HPDE6-E6E7 (cell line): ENCODE measurements at regions not wholly inside any gene's neighbourhood (a gene's known extent, or its start where the extent isn't known, plus 50 kb on each side); places are given as distances from the start of the nearest gene placed in this dataset.

ENCODE experiments used
- DNase-seq: peaks from one replicate; pipeline ENCODE4 v3.0.0; 2011; ENCODE audit warnings: missing footprints; ENCODE audit errors: extremely low spot score

GRCh38 chr6:67411036-67411435 lies 1224.0 kb upstream of the ADGRB3 start:
- DNase-seq, result no peak

GRCh38 chr6:67394254-67394653 lies 1240.8 kb upstream of the ADGRB3 start:
- DNase-seq, result no peak

GRCh38 chr6:67393356-67393755 lies 1241.7 kb upstream of the ADGRB3 start:
- DNase-seq, result no peak

- no peak for DNase-seq
Measured at GRCh38 chr6:67391955-67392354, 1243.1 kb upstream of the ADGRB3 start.

GRCh38 chr6:67369679-67370078 lies 1265.4 kb upstream of the ADGRB3 start:
- no peak for DNase-seq

- no peak for DNase-seq
Measured at GRCh38 chr6:67362976-67363375, 1272.1 kb upstream of the ADGRB3 start.

- no peak for DNase-seq
Measured at GRCh38 chr6:67361264-67361663, 1273.8 kb upstream of the ADGRB3 start.

- DNase-seq, result no peak
Measured at GRCh38 chr6:67358241-67358640, 1276.8 kb upstream of the ADGRB3 start.

GRCh38 chr6:67353861-67354260 lies 1281.2 kb upstream of the ADGRB3 start:
- DNase-seq, result no peak

GRCh38 chr6:67352717-67353116 lies 1282.4 kb upstream of the ADGRB3 start:
- DNase-seq, result no peak

- DNase-seq, result no peak
Measured at GRCh38 chr6:67350729-67351128, 1284.4 kb upstream of the ADGRB3 start.

- peak; percentile 47 for DNase-seq
Measured at GRCh38 chr6:67345946-67346345, 1289.1 kb upstream of the ADGRB3 start.

- DNase-seq, result no peak
Measured at GRCh38 chr6:67336014-67336413, 1299.1 kb upstream of the ADGRB3 start.

GRCh38 chr6:67331304-67331703 lies 1303.8 kb upstream of the ADGRB3 start:
- no peak for DNase-seq

- DNase-seq, result no peak
Measured at GRCh38 chr6:67328269-67328668, 1306.8 kb upstream of the ADGRB3 start.

GRCh38 chr6:67300430-67301040 lies 1334.5 kb upstream of the ADGRB3 start:
- DNase-seq, result no peak

GRCh38 chr6:67292169-67292568 lies 1342.9 kb upstream of the ADGRB3 start:
- no peak for DNase-seq

- DNase-seq, result no peak
Measured at GRCh38 chr6:67287566-67287965, 1347.5 kb upstream of the ADGRB3 start.

- DNase-seq, result no peak
Measured at GRCh38 chr6:67285770-67286495, 1349.1 kb upstream of the ADGRB3 start.

GRCh38 chr6:67277312-67277711 lies 1357.8 kb upstream of the ADGRB3 start:
- DNase-seq, result no peak

GRCh38 chr6:67265996-67266921 lies 1368.8 kb upstream of the ADGRB3 start:
- no peak for DNase-seq

GRCh38 chr6:67252663-67253062 lies 1382.4 kb upstream of the ADGRB3 start:
- no peak for DNase-seq

GRCh38 chr6:67248077-67248476 lies 1387.0 kb upstream of the ADGRB3 start:
- DNase-seq, result no peak
